ENCODE measurements at regions not wholly inside any gene's neighbourhood (a gene's known extent, or its start where the extent isn't known, plus 50 kb on each side); places are given as distances from the start of the nearest gene placed in this dataset.

DNA sequence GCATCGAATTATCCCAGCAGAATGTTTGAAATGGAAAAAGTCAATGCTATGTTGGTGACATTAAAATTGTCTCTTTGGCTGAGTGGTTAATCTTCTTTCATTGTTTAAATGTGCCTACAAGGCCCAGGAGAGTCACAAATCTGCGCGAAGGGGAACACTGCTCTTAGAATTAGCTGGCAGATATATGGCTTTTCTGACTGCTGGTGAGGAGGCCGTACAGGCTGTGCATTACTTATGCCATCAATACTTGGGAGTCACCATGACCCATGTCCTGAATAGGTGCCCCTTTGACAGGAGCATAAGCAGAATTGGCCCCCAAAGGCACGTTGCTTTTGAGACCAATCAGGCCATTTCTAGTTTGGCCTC lies 521.5 kb downstream of the FUT8 start:
- TF ChIP-seq, protein P1, sequence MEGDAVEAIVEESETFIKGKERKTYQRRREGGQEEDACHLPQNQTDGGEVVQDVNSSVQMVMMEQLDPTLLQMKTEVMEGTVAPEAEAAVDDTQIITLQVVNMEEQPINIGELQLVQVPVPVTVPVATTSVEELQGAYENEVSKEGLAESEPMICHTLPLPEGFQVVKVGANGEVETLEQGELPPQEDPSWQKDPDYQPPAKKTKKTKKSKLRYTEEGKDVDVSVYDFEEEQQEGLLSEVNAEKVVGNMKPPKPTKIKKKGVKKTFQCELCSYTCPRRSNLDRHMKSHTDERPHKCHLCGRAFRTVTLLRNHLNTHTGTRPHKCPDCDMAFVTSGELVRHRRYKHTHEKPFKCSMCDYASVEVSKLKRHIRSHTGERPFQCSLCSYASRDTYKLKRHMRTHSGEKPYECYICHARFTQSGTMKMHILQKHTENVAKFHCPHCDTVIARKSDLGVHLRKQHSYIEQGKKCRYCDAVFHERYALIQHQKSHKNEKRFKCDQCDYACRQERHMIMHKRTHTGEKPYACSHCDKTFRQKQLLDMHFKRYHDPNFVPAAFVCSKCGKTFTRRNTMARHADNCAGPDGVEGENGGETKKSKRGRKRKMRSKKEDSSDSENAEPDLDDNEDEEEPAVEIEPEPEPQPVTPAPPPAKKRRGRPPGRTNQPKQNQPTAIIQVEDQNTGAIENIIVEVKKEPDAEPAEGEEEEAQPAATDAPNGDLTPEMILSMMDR (IDR thresholded peaks at IDR 0.05), result no peak
- no peak for TF ChIP-seq POLR2A (IDR thresholded peaks at IDR 0.05)

All from uterus (tissue), 2 donors.